Body of pancreas (tissue), 4 donors: ENCODE measurements at regions not wholly inside any gene's neighbourhood (a gene's known extent, or its start where the extent isn't known, plus 50 kb on each side); places are given as distances from the start of the nearest gene placed in this dataset.
A peak's percentile ranks its signal among the peaks of the same experiment; 100 is the strongest.

ENCODE experiments used
- ATAC-seq: fragments of 150-250 bp; one replicate; pipeline ENCODE4 v1.9.1; 2016
- DNase-seq, 4 donors: peaks; one replicate each; pipeline ENCODE4 v3.0.0-alpha.2; 2019
- H3K27ac ChIP-seq, 4 donors: fragments of 200-600 bp; sonication (generic); 1 replicate in 3 of 4; 2 replicates in 1 of 4; pipeline versions ENCODE4 v1.5.1 to v1.6.1; 2016 to 2019; ENCODE audit warnings: mild to moderate bottlenecking in 1 of 4, mixed read lengths in 1 of 4, moderate library complexity in 1 of 4
- H3K27me3 ChIP-seq, 2 donors: fragments of 200-600 bp; sonication (generic); one replicate each; pipeline ENCODE4 v1.6.0; 2016; ENCODE audit warnings: mild to moderate bottlenecking in 1 of 2
- H3K36me3 ChIP-seq, 2 donors: fragments of 200-600 bp; sonication (generic); replicated peaks in 1 of 2; 2 replicates each; pipeline ENCODE4 v1.5.1; 2016; ENCODE audit warnings: low read depth in 2 of 2; ENCODE audit not compliant: insufficient read depth in 1 of 2
- H3K4me1 ChIP-seq: fragments of 200-600 bp; sonication (generic); one replicate; pipeline ENCODE4 v1.6.0; 2016
- H3K4me3 ChIP-seq, 2 donors: fragments of 200-600 bp; sonication (generic); 1 replicate in 1 of 2; 2 replicates in 1 of 2; pipeline ENCODE4 v1.5.1; 2016 to 2019
- H3K9me3 ChIP-seq, 3 donors: fragments of 200-600 bp; sonication (generic); 1 replicate in 2 of 3; 2 replicates in 1 of 3; pipeline ENCODE4 v1.5.1; 2016
- POLR2A ChIP-seq, 3 donors: fragments of 450-650 bp; IDR thresholded peaks; one replicate each; pipeline ENCODE4 v1.6.1; 2016; ENCODE audit warnings: antibody characterized with exemption in 3 of 3, mild to moderate bottlenecking in 2 of 3
- WGBS, 2 donors: methylation state at CpG; one replicate each; pipeline ENCODE4 v1.1.5; 2017; 5-methylcytosine and 5-hydroxymethylcytosine counted together
- intact Hi-C: fragments of 100-400 bp; cut with DNase I; formaldehyde crosslinking; loops from one replicate; pipeline ENCODE4 v1.15.1; 2023
- TF ChIP-seq, protein P1 (sequence below), 7 experiments: fragments of 450-650 bp in 4 of 7; fragments of 200-600 bp in 3 of 7; sonication (generic) in 3 of 7; IDR thresholded peaks; one replicate each; pipeline ENCODE4 v1.5.1; 2016 to 2019; ENCODE audit warnings: antibody characterized with exemption in 7 of 7

DNA sequence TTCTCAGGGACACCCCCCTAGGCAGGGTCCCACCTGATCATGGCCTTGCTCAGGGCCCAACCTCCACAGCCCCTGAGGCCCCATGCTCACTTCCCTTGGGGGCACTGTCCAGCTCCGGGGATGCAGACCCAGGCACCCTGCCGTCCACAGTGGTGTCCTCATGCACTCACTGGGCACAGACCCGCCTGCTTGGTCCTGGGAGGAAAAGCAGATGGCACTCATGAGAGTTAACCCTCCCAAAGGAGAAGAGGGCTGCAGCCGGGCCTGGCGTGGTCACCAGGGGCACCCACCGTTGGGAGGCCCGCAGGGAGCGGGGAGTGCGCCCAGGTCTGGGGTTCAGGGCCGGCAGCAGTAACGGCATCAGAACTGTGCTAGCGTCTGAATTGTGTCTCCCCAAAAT, 1270.9 kb downstream of the BRD1 start:
- Histone ChIP-seq H3K4me3 (no peak overlapping the region), H3K36me3 (no peaks in the 10 kb centered on the region), H3K9me3 (no peaks in the 10 kb centered on the region), H3K4me1 (no peaks in the 10 kb centered on the region), H3K27me3 (no peaks in the 10 kb centered on the region), H3K27ac (no peak overlapping the region)
- intact Hi-C loops, result no loop called here
- TF ChIP-seq, protein P1, sequence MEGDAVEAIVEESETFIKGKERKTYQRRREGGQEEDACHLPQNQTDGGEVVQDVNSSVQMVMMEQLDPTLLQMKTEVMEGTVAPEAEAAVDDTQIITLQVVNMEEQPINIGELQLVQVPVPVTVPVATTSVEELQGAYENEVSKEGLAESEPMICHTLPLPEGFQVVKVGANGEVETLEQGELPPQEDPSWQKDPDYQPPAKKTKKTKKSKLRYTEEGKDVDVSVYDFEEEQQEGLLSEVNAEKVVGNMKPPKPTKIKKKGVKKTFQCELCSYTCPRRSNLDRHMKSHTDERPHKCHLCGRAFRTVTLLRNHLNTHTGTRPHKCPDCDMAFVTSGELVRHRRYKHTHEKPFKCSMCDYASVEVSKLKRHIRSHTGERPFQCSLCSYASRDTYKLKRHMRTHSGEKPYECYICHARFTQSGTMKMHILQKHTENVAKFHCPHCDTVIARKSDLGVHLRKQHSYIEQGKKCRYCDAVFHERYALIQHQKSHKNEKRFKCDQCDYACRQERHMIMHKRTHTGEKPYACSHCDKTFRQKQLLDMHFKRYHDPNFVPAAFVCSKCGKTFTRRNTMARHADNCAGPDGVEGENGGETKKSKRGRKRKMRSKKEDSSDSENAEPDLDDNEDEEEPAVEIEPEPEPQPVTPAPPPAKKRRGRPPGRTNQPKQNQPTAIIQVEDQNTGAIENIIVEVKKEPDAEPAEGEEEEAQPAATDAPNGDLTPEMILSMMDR (IDR thresholded peaks at IDR 0.05), result no peak
- TF ChIP-seq POLR2A (IDR thresholded peaks at IDR 0.05), result no peak
- 65 to 69% methylated on average over 10 to 12 of the region's 12 CpGs for WGBS, 2 donors
- ATAC-seq (no peak), DNase-seq (no peak)

- Histone ChIP-seq H3K27me3 (no peaks in the 10 kb centered on the region), H3K27ac (no peak overlapping the region), H3K36me3 (no peaks in the 10 kb centered on the region), H3K9me3 (no peaks in the 10 kb centered on the region), H3K4me3 (no peak overlapping the region), H3K4me1 (no peaks in the 10 kb centered on the region)
- TF ChIP-seq, protein P1 (IDR thresholded peaks at IDR 0.05), result no peak
- no peak for TF ChIP-seq POLR2A (IDR thresholded peaks at IDR 0.05)
- DNase-seq, result no peak
- intact Hi-C loops, result no loop called here
- 73 to 74% methylated on average over 7 to 8 of the region's 8 CpGs for WGBS, 2 donors
- ATAC-seq, result no peak
Measured at GRCh38 chr22:48556222-48556621, 1271.5 kb downstream of the BRD1 start.

- no peaks in the 10 kb centered on the region for H3K4me1 ChIP-seq
- 51 to 53% methylated on average over 10 of the region's 10 CpGs for WGBS, 2 donors
- no peaks in the 10 kb centered on the region for H3K36me3 ChIP-seq
- H3K27me3 ChIP-seq, result no peaks in the 10 kb centered on the region
- H3K27ac ChIP-seq, result no peak overlapping the region
- intact Hi-C loops, result no loop called here
- no peaks in the 10 kb centered on the region for H3K9me3 ChIP-seq
- no peak for ATAC-seq
- no peak for DNase-seq
- TF ChIP-seq POLR2A (IDR thresholded peaks at IDR 0.05), result no peak
- no peak overlapping the region for H3K4me3 ChIP-seq
Measured at GRCh38 chr22:48555606-48556005, 1272.1 kb downstream of the BRD1 start.

- DNase-seq, result no peak
- no peak for ATAC-seq
- no peak overlapping the region for H3K4me3 ChIP-seq
- no peak overlapping the region for H3K27ac ChIP-seq
- no peaks in the 10 kb centered on the region for H3K9me3 ChIP-seq
- H3K36me3 ChIP-seq, result no peaks in the 10 kb centered on the region
- intact Hi-C loops, result no loop called here
- no peaks in the 10 kb centered on the region for H3K27me3 ChIP-seq
- WGBS, 2 donors, result 19 to 29% methylated on average over 20 to 22 of the region's 22 CpGs
- TF ChIP-seq POLR2A (IDR thresholded peaks at IDR 0.05), result no peak
- TF ChIP-seq, protein P1 (IDR thresholded peaks at IDR 0.05), result peak in 2 of 7 experiments; percentile 18 to 20
- no peaks in the 10 kb centered on the region for H3K4me1 ChIP-seq
Measured at GRCh38 chr22:48554893-48555572, 1272.6 kb downstream of the BRD1 start.

DNA sequence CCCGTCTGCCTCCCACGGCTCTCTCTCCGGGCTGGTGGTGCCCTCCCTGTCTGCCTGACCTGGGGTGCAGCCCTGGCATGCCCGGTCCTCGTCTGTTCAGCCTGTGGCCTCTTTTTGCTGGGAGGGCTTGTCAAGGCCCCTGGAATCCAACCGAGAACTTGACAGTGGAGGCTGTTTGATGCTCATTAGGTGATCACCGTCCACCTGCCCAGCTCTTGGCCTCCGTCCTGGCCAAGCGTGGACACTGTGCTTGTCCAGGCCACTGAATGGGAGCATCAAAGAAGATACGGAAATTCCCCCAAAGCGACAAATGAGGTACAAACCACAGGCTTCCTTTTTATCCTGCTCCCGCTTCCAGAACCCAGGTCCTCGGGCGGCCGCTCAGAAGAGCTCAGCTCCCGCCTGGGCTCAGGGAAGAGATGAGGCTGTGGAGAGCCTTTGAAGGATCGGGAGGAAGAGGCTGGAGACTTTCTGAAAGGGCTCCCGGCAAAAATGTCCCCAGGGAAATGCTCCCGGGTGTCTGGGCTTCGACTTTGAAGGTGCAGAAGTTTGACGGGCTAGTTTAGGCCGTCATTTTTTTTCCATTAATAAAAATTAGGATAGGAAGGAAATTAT, 1273.9 kb downstream of the BRD1 start:
- WGBS, 2 donors, result 58 to 63% methylated on average over 16 to 22 of the region's 22 CpGs
- H3K27ac ChIP-seq, result no peak overlapping the region
- H3K4me1 ChIP-seq, result no peaks in the 10 kb centered on the region
- intact Hi-C loops, result no loop called here
- no peak overlapping the region for H3K4me3 ChIP-seq
- H3K9me3 ChIP-seq, result no peaks in the 10 kb centered on the region
- TF ChIP-seq, protein P1 (IDR thresholded peaks at IDR 0.05), result no peak
- no peaks in the 10 kb centered on the region for H3K36me3 ChIP-seq
- H3K27me3 ChIP-seq, result no peaks in the 10 kb centered on the region
- DNase-seq (no peak), ATAC-seq (no peak)
